SK-N-SH (cell line): ENCODE measurements at regions not wholly inside any gene's neighbourhood (a gene's known extent, or its start where the extent isn't known, plus 50 kb on each side); places are given as distances from the start of the nearest gene placed in this dataset.

Experiments
- CTCF ChIA-PET: fragments of 300-600, 350-600 bp; formaldehyde crosslinking; extraction: SDS; loops from one replicate; lab custom pipeline; 2021; lab: Yijun Ruan, JAX
- POLR2A ChIA-PET: fragments of 350-600 bp; sonication (Branson Sonifier 250); formaldehyde crosslinking; extraction: SDS; loops from one replicate; lab custom pipeline; 2020; ENCODE audit warnings: antibody characterized with exemption, inconsistent platforms; lab: Yijun Ruan, JAX
- DNase-seq: peaks from one replicate; pipeline ENCODE4 v3.0.0; 2012
- H2AFZ ChIP-seq: fragments of 200-600 bp; sonication (generic); 2 replicates; pipeline ENCODE4 v1.8.1; 2016; ENCODE audit warnings: antibody characterized with exemption, mild to moderate bottlenecking, low read depth
- H3F3A ChIP-seq: fragments of 200-600 bp; sonication (generic); replicated peaks from 2 replicates; pipeline ENCODE3; 2016; ENCODE audit warnings: antibody characterized with exemption, mild to moderate bottlenecking; ENCODE audit not compliant: insufficient read depth
- H3K27ac ChIP-seq, 2 experiments: fragments of 200-500 bp in 1 of 2; fragments of 200-600 bp in 1 of 2; sonication (Bioruptor generic) in 1 of 2; sonication (generic), shearing (Covaris generic) in 1 of 2; 2 replicates each; pipeline versions ENCODE4 v1.5.1 to v1.6.1; 2014 to 2016; ENCODE audit warnings: low read depth in 2 of 2, inconsistent platforms in 1 of 2, low read length in 1 of 2, mild to moderate bottlenecking in 1 of 2, mixed read lengths in 1 of 2
- H3K27me3 ChIP-seq: fragments of 200-600 bp; sonication (generic), shearing (Covaris generic); 2 replicates; pipeline ENCODE4 v1.6.1; 2016; ENCODE audit warnings: mixed run types; ENCODE audit not compliant: insufficient read depth
- H3K36me3 ChIP-seq, 2 experiments: fragments of 200-500 bp in 1 of 2; fragments of 200-600 bp in 1 of 2; sonication (Bioruptor generic) in 1 of 2; sonication (generic) in 1 of 2; replicated peaks in 1 of 2; 2 replicates each; pipeline versions ENCODE3 to v1.5.1; 2014 to 2016; ENCODE audit warnings: low read length in 1 of 2, mild to moderate bottlenecking in 1 of 2; ENCODE audit not compliant: insufficient read depth in 2 of 2, control insufficient read depth in 1 of 2
- H3K4me1 ChIP-seq, 2 experiments: fragments of 200-500 bp in 1 of 2; fragments of 200-600 bp in 1 of 2; sonication (Bioruptor generic) in 1 of 2; sonication (generic), shearing (Covaris generic) in 1 of 2; 2 replicates each; pipeline versions ENCODE4 v1.5.1 to v1.6.1; 2014 to 2016; ENCODE audit warnings: low read depth in 1 of 2, low read length in 1 of 2, mixed run types in 1 of 2; ENCODE audit not compliant: insufficient read depth in 2 of 2, control insufficient read depth in 1 of 2
- H3K4me2 ChIP-seq: fragments of 200-600 bp; sonication (generic), shearing (Covaris generic); 2 replicates; pipeline ENCODE4 v1.6.1; 2017; ENCODE audit warnings: mixed run types
- H3K4me3 ChIP-seq, 2 experiments: fragments of 200-500 bp in 1 of 2; fragments of 200-600 bp in 1 of 2; sonication (Bioruptor generic) in 1 of 2; sonication (generic), shearing (Covaris generic) in 1 of 2; 2 replicates each; pipeline versions ENCODE4 v1.5.1 to v1.8.1; 2014 to 2016; ENCODE audit warnings: low read depth in 2 of 2, inconsistent platforms in 1 of 2, low read length in 1 of 2, mild to moderate bottlenecking in 1 of 2, mixed read lengths in 1 of 2, moderate library complexity in 1 of 2
- H3K79me2 ChIP-seq: fragments of 200-600 bp; sonication (generic); 2 replicates; pipeline ENCODE4 v1.8.1; 2017; ENCODE audit warnings: mild to moderate bottlenecking; ENCODE audit not compliant: insufficient read depth
- H3K9ac ChIP-seq: fragments of 200-600 bp; sonication (generic); 2 replicates; pipeline ENCODE4 v1.6.1; 2017; ENCODE audit warnings: mixed run types
- H3K9me2 ChIP-seq: fragments of 200-600 bp; sonication (generic); 2 replicates; pipeline ENCODE4 v1.6.1; 2017; ENCODE audit warnings: mixed run types
- H3K9me3 ChIP-seq: fragments of 200-600 bp; sonication (generic); 2 replicates; pipeline ENCODE4 v1.6.1; 2017; ENCODE audit warnings: mixed run types, mild to moderate bottlenecking, moderate library complexity
- H4K20me1 ChIP-seq: fragments of 200-600 bp; sonication (generic); 2 replicates; pipeline ENCODE4 v1.6.1; 2017; ENCODE audit warnings: mild to moderate bottlenecking, mixed run types; ENCODE audit not compliant: insufficient read depth
- EP300 ChIP-seq, 2 experiments: IDR thresholded peaks; 2 replicates each; pipeline versions ENCODE4 v1.4.0 to v1.6.1; 2012; ENCODE audit warnings: borderline replicate concordance in 1 of 2, low read depth in 1 of 2, low read length in 1 of 2
- FOSL2 ChIP-seq: IDR thresholded peaks from 2 replicates; pipeline ENCODE4 v1.4.0; 2012; ENCODE audit warnings: low read depth, mild to moderate bottlenecking, moderate library complexity, borderline replicate concordance
- MEF2A ChIP-seq: IDR thresholded peaks from 2 replicates; pipeline ENCODE4 v1.4.0; 2012; ENCODE audit warnings: low read depth, borderline replicate concordance
- RAD21 ChIP-seq: IDR thresholded peaks from 2 replicates; pipeline ENCODE4 v1.6.1; 2012; ENCODE audit warnings: mild to moderate bottlenecking, low read length
- REST ChIP-seq: IDR thresholded peaks from 2 replicates; pipeline ENCODE4 v1.6.1; 2012; ENCODE audit warnings: mild to moderate bottlenecking, low read depth, low read length, moderate library complexity
- SIN3A ChIP-seq: IDR thresholded peaks from 2 replicates; pipeline ENCODE4 v1.6.1; 2012; ENCODE audit warnings: low read depth, mild to moderate bottlenecking, low read length, moderate library complexity, borderline replicate concordance
- TAF1 ChIP-seq: IDR thresholded peaks from 2 replicates; pipeline ENCODE4 v1.6.1; 2012; ENCODE audit warnings: low read depth, mild to moderate bottlenecking, low read length, moderate library complexity, borderline replicate concordance
- WGBS: methylation state at CpG from one replicate; pipeline ENCODE4 v1.1.6; 2017; ENCODE audit warnings: low lambda C conversion rate; 5-methylcytosine and 5-hydroxymethylcytosine counted together
- TF ChIP-seq, protein P1 (sequence below): fragments of 200-600 bp; sonication (generic); IDR thresholded peaks from 2 replicates; pipeline ENCODE4 v1.6.1; 2017; ENCODE audit warnings: antibody characterized with exemption, mild to moderate bottlenecking, moderate library complexity
- TF ChIP-seq, protein P2 (sequence below): fragments of 150-350 bp; IDR thresholded peaks from 2 replicates; pipeline ENCODE4 v1.6.1; 2017; ENCODE audit warnings: antibody characterized with exemption, low read length, low read depth, borderline replicate concordance
- TF ChIP-seq, protein P3 (sequence below): IDR thresholded peaks from 2 replicates; pipeline ENCODE4 v1.4.0; 2012; ENCODE audit warnings: low read depth

DNA sequence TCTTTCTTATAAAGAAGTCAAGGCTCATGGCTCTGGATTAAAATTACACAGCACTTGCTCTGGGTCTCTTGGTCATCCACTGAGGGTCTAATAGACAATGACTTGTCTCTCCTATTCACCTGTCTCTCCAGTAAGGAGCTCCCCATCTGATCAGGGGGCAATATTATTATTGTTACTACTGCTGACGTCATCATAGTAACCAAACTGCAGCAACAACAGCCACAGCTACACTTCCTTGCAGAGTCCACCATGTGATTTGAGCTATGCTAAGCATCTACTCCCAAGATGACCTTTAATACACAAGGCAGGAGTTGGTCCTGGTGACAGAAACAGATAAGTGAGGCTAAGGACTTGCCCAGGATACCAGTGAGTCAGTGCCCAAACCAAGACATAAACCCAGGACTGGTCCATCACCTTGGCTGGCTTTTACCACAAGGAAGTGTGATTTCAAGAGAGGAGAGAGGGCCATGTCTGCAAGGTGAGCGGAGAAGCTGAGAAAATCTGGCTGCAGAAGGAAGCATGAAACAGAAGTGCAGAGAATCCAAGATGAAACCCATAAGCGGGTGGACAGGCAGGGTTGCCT, 602.5 kb downstream of the PTPRU start:
- no peak overlapping the region for H3K4me3 ChIP-seq
- POLR2A ChIA-PET, result no interaction called here

DNA sequence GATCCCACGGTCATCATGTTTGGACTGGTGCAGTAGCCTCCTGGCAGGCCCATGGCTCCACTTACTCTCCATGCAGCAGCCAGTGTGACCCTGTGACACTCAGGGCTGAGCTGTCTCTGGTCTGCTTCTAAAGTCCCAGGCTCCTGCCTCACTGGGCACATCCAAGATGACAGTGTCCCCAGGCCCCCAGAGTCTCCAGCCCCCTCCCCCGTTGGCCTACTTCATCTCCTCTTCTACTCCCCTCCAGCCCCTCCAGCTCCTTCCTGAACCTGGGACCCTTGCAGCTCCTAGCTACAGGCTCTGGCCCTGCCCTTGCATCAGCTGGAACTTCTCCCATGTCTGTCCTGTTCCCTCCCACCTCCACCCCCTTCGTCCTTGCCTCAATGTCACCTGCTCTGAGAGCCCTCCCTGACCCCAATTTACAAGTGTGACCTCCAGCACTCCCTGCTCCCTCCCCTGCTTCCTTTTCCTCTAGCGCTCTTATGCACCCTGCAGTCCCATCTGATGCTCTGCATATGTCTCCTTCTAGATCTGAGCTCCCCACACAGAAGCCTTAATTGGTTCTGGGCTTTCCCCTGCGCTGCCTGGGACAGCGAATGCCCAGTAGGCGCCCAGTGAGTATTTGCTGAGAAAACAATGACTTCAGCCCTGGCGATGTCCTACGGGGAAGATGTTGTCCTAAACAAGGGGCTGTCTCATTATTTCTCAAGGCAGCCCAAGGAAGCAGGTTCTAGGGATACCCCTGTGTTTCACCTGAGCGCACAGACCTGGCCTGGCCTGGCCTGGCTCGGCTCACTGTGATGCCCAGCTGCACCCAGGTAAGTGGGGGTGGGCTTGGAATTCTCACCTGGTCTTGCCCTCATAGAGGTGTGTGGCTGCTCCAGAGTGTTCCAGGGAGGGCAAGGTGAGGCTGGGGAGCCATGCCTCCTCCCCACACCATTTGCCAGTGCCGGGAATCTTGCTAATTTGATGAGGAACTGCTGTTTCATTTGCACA, 600.6 kb downstream of the PTPRU start:
- Histone ChIP-seq H4K20me1 (no peaks in the 10 kb centered on the region), H3K27ac (no peak overlapping the region), H3K9me2 (no peaks in the 10 kb centered on the region), H3K9me3 (0 out of 2 replicates have a peak, but pooled peaks cover 2% of the 10 kb centered on the region), H3K4me3 (no peak overlapping the region), H3K79me2 (no peaks in the 10 kb centered on the region), H3K4me1 (peaks cover 0 to 25% of the 10 kb centered on the region in 2 experiments; a peak in 1 of 4 replicates), H3K9ac (no peak overlapping the region), H3K36me3 (no peaks in the 10 kb centered on the region), H3K27me3 (no peaks in the 10 kb centered on the region), H3K4me2 (no peak overlapping the region), H2AFZ (no peak overlapping the region), H3F3A (no peaks in the 10 kb centered on the region)
- no peak for DNase-seq
- CTCF ChIA-PET, result interaction anchor here (1.2 to 3.8 kb wide), 3 partner anchors 12 to 130 kb away, joined by 3 to 15 read pairs (median 10); no protein-coding TSS in a partner anchor
- no peak for TF ChIP-seq EP300 (IDR thresholded peaks at IDR 0.05; ENCODE audit: borderline replicate concordance in 1 of 2, low read depth in 1 of 2, low read length in 1 of 2)
- TF ChIP-seq MEF2A, result no peak
- TF ChIP-seq REST, result no peak
- TF ChIP-seq SIN3A, result no peak
- no peak for TF ChIP-seq TAF1
- TF ChIP-seq RAD21, result no peak
- TF ChIP-seq, protein P1, sequence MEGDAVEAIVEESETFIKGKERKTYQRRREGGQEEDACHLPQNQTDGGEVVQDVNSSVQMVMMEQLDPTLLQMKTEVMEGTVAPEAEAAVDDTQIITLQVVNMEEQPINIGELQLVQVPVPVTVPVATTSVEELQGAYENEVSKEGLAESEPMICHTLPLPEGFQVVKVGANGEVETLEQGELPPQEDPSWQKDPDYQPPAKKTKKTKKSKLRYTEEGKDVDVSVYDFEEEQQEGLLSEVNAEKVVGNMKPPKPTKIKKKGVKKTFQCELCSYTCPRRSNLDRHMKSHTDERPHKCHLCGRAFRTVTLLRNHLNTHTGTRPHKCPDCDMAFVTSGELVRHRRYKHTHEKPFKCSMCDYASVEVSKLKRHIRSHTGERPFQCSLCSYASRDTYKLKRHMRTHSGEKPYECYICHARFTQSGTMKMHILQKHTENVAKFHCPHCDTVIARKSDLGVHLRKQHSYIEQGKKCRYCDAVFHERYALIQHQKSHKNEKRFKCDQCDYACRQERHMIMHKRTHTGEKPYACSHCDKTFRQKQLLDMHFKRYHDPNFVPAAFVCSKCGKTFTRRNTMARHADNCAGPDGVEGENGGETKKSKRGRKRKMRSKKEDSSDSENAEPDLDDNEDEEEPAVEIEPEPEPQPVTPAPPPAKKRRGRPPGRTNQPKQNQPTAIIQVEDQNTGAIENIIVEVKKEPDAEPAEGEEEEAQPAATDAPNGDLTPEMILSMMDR, result no peak
- TF ChIP-seq, protein P2, sequence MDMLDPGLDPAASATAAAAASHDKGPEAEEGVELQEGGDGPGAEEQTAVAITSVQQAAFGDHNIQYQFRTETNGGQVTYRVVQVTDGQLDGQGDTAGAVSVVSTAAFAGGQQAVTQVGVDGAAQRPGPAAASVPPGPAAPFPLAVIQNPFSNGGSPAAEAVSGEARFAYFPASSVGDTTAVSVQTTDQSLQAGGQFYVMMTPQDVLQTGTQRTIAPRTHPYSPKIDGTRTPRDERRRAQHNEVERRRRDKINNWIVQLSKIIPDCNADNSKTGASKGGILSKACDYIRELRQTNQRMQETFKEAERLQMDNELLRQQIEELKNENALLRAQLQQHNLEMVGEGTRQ, result no peak
- TF ChIP-seq, protein P3, sequence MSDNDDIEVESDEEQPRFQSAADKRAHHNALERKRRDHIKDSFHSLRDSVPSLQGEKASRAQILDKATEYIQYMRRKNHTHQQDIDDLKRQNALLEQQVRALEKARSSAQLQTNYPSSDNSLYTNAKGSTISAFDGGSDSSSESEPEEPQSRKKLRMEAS, result no peak
- WGBS, result 37% methylated on average over 7 of the region's 12 CpGs
- POLR2A ChIA-PET, result no interaction called here

More for the DNA sequence above, 602.5 kb downstream of the PTPRU start:
- Histone ChIP-seq H3K4me2 (no peak overlapping the region), H3F3A (no peaks in the 10 kb centered on the region), H3K9ac (no peak overlapping the region), H4K20me1 (no peaks in the 10 kb centered on the region), H3K9me2 (no peaks in the 10 kb centered on the region), H3K27me3 (no peaks in the 10 kb centered on the region), H3K9me3 (0 out of 2 replicates have a peak, but pooled peaks cover 7% of the 10 kb centered on the region), H3K79me2 (no peaks in the 10 kb centered on the region), H3K27ac (no peak overlapping the region), H3K36me3 (no peaks in the 10 kb centered on the region), H3K4me1 (peaks cover 0 to 9% of the 10 kb centered on the region in 2 experiments; a peak in 1 of 4 replicates), H2AFZ (no peak overlapping the region)
- TF ChIP-seq FOSL2, result no peak
- 38% methylated on average over 3 of the region's 3 CpGs for whole genome bisulfite sequencing
- CTCF ChIA-PET, result interaction anchor here (0.9 to 3.8 kb wide), 4 partner anchors 10 to 132 kb away, joined by 3 to 16 read pairs (median 9); no protein-coding TSS in a partner anchor
- no peak for DNase-seq
